Liver (tissue), 3 donors: ENCODE measurements at regions not wholly inside any gene's neighbourhood (a gene's known extent, or its start where the extent isn't known, plus 50 kb on each side); places are given as distances from the start of the nearest gene placed in this dataset.

Source experiments
- CTCF ChIP-seq: fragments of 150-350 bp; IDR thresholded peaks from 2 replicates; pipeline ENCODE4 v1.5.1; 2017; ENCODE audit warnings: improper control_type of control experiment, low read depth, low read length; ENCODE audit not compliant: missing input control
- RXRA ChIP-seq, 2 donors: IDR thresholded peaks; 2 replicates each; pipeline ENCODE4 v1.6.1; 2017 to 2018; ENCODE audit warnings: antibody characterized with exemption in 2 of 2, mild to moderate bottlenecking in 1 of 2
- YY1 ChIP-seq: IDR thresholded peaks from 2 replicates; pipeline ENCODE4 v1.6.1; 2016; ENCODE audit warnings: antibody characterized with exemption, mild to moderate bottlenecking
- TF ChIP-seq, protein P1 (sequence below): IDR thresholded peaks from 2 replicates; pipeline ENCODE4 v1.6.1; 2016; ENCODE audit warnings: antibody characterized with exemption
- TF ChIP-seq, protein P2 (sequence below): IDR thresholded peaks from 2 replicates; pipeline ENCODE4 v1.6.1; 2016; ENCODE audit warnings: antibody characterized with exemption
- donor health status: healthy.
- donor health status: healthy.

- TF ChIP-seq CTCF (no peak), YY1 (no peak), RXRA (IDR thresholded peaks at IDR 0.05) (no peak)
- TF ChIP-seq, protein P1, sequence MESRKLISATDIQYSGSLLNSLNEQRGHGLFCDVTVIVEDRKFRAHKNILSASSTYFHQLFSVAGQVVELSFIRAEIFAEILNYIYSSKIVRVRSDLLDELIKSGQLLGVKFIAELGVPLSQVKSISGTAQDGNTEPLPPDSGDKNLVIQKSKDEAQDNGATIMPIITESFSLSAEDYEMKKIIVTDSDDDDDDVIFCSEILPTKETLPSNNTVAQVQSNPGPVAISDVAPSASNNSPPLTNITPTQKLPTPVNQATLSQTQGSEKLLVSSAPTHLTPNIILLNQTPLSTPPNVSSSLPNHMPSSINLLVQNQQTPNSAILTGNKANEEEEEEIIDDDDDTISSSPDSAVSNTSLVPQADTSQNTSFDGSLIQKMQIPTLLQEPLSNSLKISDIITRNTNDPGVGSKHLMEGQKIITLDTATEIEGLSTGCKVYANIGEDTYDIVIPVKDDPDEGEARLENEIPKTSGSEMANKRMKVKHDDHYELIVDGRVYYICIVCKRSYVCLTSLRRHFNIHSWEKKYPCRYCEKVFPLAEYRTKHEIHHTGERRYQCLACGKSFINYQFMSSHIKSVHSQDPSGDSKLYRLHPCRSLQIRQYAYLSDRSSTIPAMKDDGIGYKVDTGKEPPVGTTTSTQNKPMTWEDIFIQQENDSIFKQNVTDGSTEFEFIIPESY, result no peak
- TF ChIP-seq, protein P2, sequence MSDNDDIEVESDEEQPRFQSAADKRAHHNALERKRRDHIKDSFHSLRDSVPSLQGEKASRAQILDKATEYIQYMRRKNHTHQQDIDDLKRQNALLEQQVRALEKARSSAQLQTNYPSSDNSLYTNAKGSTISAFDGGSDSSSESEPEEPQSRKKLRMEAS, result no peak
Measured at GRCh38 chr20:50359607-50360217, 150.5 kb upstream of the PTPN1 start.
